ENCODE measurements at regions not wholly inside any gene's neighbourhood (a gene's known extent, or its start where the extent isn't known, plus 50 kb on each side); places are given as distances from the start of the nearest gene placed in this dataset.

DNA sequence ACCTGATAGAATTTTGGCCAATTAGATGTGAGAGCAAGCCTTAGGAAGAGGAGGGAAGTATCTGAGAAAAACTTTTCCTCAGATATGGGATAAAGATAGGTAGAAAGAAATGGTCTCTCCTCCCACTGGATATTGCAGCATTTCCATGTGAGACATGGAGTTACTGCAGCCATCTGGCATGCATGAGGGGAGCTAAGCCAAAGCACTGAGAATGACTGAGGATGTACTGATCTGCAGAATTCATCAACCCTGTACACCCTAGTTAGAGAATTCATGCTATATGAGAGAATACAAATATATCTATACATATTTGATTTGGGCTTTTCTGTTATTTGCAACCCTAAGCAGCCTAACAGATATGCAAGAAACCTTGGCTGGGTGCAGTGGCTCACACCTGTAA, 52.5 kb upstream of the RPL34 start:
- TF ChIP-seq, protein P1, sequence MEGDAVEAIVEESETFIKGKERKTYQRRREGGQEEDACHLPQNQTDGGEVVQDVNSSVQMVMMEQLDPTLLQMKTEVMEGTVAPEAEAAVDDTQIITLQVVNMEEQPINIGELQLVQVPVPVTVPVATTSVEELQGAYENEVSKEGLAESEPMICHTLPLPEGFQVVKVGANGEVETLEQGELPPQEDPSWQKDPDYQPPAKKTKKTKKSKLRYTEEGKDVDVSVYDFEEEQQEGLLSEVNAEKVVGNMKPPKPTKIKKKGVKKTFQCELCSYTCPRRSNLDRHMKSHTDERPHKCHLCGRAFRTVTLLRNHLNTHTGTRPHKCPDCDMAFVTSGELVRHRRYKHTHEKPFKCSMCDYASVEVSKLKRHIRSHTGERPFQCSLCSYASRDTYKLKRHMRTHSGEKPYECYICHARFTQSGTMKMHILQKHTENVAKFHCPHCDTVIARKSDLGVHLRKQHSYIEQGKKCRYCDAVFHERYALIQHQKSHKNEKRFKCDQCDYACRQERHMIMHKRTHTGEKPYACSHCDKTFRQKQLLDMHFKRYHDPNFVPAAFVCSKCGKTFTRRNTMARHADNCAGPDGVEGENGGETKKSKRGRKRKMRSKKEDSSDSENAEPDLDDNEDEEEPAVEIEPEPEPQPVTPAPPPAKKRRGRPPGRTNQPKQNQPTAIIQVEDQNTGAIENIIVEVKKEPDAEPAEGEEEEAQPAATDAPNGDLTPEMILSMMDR (IDR thresholded peaks at IDR 0.05; ENCODE audit: low read depth, low read length), result no peak
- no peak for TF ChIP-seq POLR2A (IDR thresholded peaks at IDR 0.05; ENCODE audit: extremely low read depth, insufficient read length)

All from NB4 (cell line).